ENCODE measurements at regions not wholly inside any gene's neighbourhood (a gene's known extent, or its start where the extent isn't known, plus 50 kb on each side); places are given as distances from the start of the nearest gene placed in this dataset.

DNA sequence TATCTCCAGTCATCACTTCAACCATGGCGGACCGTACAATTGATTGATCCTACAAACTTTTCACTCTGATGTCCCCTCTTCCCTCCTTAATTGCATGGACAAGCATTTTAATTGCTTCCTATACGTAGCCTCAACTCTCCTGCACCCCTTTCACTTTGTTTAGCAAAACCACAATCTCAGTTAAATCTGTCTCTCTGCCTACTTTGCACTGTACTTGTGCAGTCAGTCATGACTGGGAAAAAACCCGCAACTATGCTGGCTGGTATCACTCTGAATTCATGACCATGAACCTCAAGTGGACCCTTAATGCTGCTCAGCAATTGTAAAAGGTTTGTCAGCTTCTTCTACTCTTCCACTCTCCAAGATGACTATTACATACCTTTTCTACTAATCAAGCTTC is 51.7 kb upstream of the AFF2 start:
- no peaks in the 10 kb centered on the region for H3K36me3 ChIP-seq (ENCODE audit: insufficient read depth)
- H3K4me3 ChIP-seq (IDR thresholded peaks at IDR 0.05; ENCODE audit: insufficient read depth, low read depth, low read length) = no peak overlapping the region
- no peaks in the 10 kb centered on the region for H3K4me1 ChIP-seq (ENCODE audit: low read depth, poor library complexity, severe bottlenecking)
- no peaks in the 10 kb centered on the region for H3K79me2 ChIP-seq (ENCODE audit: insufficient read depth, low read depth)
- no peaks in the 10 kb centered on the region for H4K20me1 ChIP-seq (ENCODE audit: insufficient read depth)
- no peaks in the 10 kb centered on the region for H3K27me3 ChIP-seq (ENCODE audit: insufficient read depth, low read depth)
- no peak overlapping the region for H3K27ac ChIP-seq
- H3K9ac ChIP-seq = no peak overlapping the region
- no peak overlapping the region for H2AFZ ChIP-seq (ENCODE audit: low read depth)
- H3K4me2 ChIP-seq = no peak overlapping the region
- TF ChIP-seq, protein P1, sequence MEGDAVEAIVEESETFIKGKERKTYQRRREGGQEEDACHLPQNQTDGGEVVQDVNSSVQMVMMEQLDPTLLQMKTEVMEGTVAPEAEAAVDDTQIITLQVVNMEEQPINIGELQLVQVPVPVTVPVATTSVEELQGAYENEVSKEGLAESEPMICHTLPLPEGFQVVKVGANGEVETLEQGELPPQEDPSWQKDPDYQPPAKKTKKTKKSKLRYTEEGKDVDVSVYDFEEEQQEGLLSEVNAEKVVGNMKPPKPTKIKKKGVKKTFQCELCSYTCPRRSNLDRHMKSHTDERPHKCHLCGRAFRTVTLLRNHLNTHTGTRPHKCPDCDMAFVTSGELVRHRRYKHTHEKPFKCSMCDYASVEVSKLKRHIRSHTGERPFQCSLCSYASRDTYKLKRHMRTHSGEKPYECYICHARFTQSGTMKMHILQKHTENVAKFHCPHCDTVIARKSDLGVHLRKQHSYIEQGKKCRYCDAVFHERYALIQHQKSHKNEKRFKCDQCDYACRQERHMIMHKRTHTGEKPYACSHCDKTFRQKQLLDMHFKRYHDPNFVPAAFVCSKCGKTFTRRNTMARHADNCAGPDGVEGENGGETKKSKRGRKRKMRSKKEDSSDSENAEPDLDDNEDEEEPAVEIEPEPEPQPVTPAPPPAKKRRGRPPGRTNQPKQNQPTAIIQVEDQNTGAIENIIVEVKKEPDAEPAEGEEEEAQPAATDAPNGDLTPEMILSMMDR (conservative IDR thresholded peaks at IDR 0.05; ENCODE audit: low read depth, low read length) = no peak

All from KMS-11 (cell line).